PC-3 (cell line): ENCODE measurements at regions not wholly inside any gene's neighbourhood (a gene's known extent, or its start where the extent isn't known, plus 50 kb on each side); places are given as distances from the start of the nearest gene placed in this dataset.

Source experiments
- CTCF ChIP-seq: fragments of 300-600 bp; sonication (generic); conservative IDR thresholded peaks from 2 replicates; pipeline ENCODE4 v1.5.1; 2017; ENCODE audit warnings: antibody characterized with exemption, low read depth, mild to moderate bottlenecking, low read length
- EZH2 ChIP-seq: fragments of 300-600 bp; sonication (generic); IDR thresholded peaks from one replicate; pipeline ENCODE4 v1.6.1; 2017; ENCODE audit warnings: antibody characterized with exemption, mild to moderate bottlenecking, low read length; ENCODE audit not compliant: unreplicated experiment
- EZH2phosphoT487 ChIP-seq: fragments of 300-600 bp; sonication (generic); IDR thresholded peaks from 2 replicates; pipeline ENCODE4 v1.6.1; 2018; ENCODE audit warnings: mild to moderate bottlenecking, antibody characterized with exemption, low read length, borderline replicate concordance

GRCh38 chr3:191884132-191884531 lies 423.2 kb downstream of the PYDC2 start:
- TF ChIP-seq CTCF = no peak
- no peak for TF ChIP-seq EZH2
- no peak for TF ChIP-seq EZH2phosphoT487
